Tibial nerve (tissue), 4 donors: ENCODE measurements at regions not wholly inside any gene's neighbourhood (a gene's known extent, or its start where the extent isn't known, plus 50 kb on each side); places are given as distances from the start of the nearest gene placed in this dataset.

ENCODE experiments used
- DNase-seq, 2 donors: peaks; one replicate each; pipeline ENCODE4 v3.0.0-alpha.2; 2019; ENCODE audit warnings: low spot score in 2 of 2
- H3K27ac ChIP-seq, 4 donors: fragments of 200-600 bp; sonication (generic) in 3 of 4; one replicate each; pipeline ENCODE4 v1.5.1; 2017 to 2019; ENCODE audit warnings: mild to moderate bottlenecking in 1 of 4
- H3K27me3 ChIP-seq, 2 donors: fragments of 200-600 bp; sonication (generic) in 1 of 2; one replicate each; pipeline versions ENCODE4 v1.5.1 to v1.6.0; 2017 to 2019
- H3K36me3 ChIP-seq, 3 donors: fragments of 200-600 bp; sonication (generic); one replicate each; pipeline ENCODE4 v1.5.1; 2018 to 2019
- H3K4me1 ChIP-seq, 4 donors: fragments of 200-600 bp; sonication (generic) in 3 of 4; one replicate each; pipeline ENCODE4 v1.5.1; 2017 to 2019
- H3K4me3 ChIP-seq, 4 donors: fragments of 200-600 bp; sonication (generic) in 3 of 4; one replicate each; pipeline ENCODE4 v1.5.1; 2017 to 2019; ENCODE audit warnings: mild to moderate bottlenecking in 1 of 4, moderate library complexity in 1 of 4
- H3K9me3 ChIP-seq, 4 donors: fragments of 200-600 bp; sonication (generic) in 3 of 4; one replicate each; pipeline ENCODE4 v1.5.1; 2017 to 2019
- CTCF ChIP-seq, 5 experiments: fragments of 200-600 bp in 3 of 5; fragments of 450-650 bp in 2 of 5; sonication (generic) in 3 of 5; IDR thresholded peaks; one replicate each; pipeline ENCODE4 v1.5.1; 2016 to 2019; ENCODE audit warnings: antibody characterized with exemption in 5 of 5, mild to moderate bottlenecking in 3 of 5, moderate library complexity in 2 of 5
- EP300 ChIP-seq, 2 donors: sonication (generic); formaldehyde crosslinking; IDR thresholded peaks; one replicate each; pipeline ENCODE4 v1.6.1; 2017; ENCODE audit warnings: antibody characterized with exemption in 2 of 2, mild to moderate bottlenecking in 1 of 2
- POLR2A ChIP-seq, 2 donors: fragments of 450-650 bp; IDR thresholded peaks; one replicate each; pipeline ENCODE4 v1.6.1; 2017; ENCODE audit warnings: antibody characterized with exemption in 2 of 2, mild to moderate bottlenecking in 2 of 2, moderate library complexity in 2 of 2
- WGBS, 2 donors: methylation state at CpG; one replicate each; pipeline ENCODE4 v1.1.5; 2018; 5-methylcytosine and 5-hydroxymethylcytosine counted together

- 74 to 77% methylated on average over 6 of the region's 6 CpGs for WGBS, 2 donors
- no peak for DNase-seq
- TF ChIP-seq EP300 (IDR thresholded peaks at IDR 0.05) (no peak), POLR2A (IDR thresholded peaks at IDR 0.05) (no peak), CTCF (IDR thresholded peaks at IDR 0.05) (no peak)
Measured at GRCh38 chr7:135822376-135822775, 73.8 kb upstream of the FAM180A start.

GRCh38 chr7:135817583-135817982 is 69.0 kb upstream of the FAM180A start:
- no peaks in the 10 kb centered on the region for H3K9me3 ChIP-seq
- DNase-seq, result no peak
- no peaks in the 10 kb centered on the region for H3K4me1 ChIP-seq
- TF ChIP-seq CTCF (IDR thresholded peaks at IDR 0.05) (no peak), EP300 (IDR thresholded peaks at IDR 0.05) (no peak), POLR2A (IDR thresholded peaks at IDR 0.05) (no peak)
- H3K4me3 ChIP-seq, result no peak overlapping the region
- no peak overlapping the region for H3K27ac ChIP-seq
- no peaks in the 10 kb centered on the region for H3K36me3 ChIP-seq
- no peaks in the 10 kb centered on the region for H3K27me3 ChIP-seq
- 56 to 71% methylated on average over 11 of the region's 11 CpGs for WGBS, 2 donors

More at GRCh38 chr7:135822376-135822775, 73.8 kb upstream of the FAM180A start:
- Histone ChIP-seq H3K27ac (no peak overlapping the region), H3K4me3 (no peak overlapping the region), H3K4me1 (no peaks in the 10 kb centered on the region), H3K27me3 (no peaks in the 10 kb centered on the region), H3K36me3 (no peaks in the 10 kb centered on the region), H3K9me3 (no peaks in the 10 kb centered on the region)

- Histone ChIP-seq H3K9me3 (no peaks in the 10 kb centered on the region), H3K36me3 (no peaks in the 10 kb centered on the region), H3K27ac (no peak overlapping the region), H3K4me3 (no peak overlapping the region), H3K4me1 (no peaks in the 10 kb centered on the region), H3K27me3 (no peaks in the 10 kb centered on the region)
- no peak for TF ChIP-seq POLR2A (IDR thresholded peaks at IDR 0.05)
- TF ChIP-seq CTCF (IDR thresholded peaks at IDR 0.05), result no peak
- WGBS, 2 donors, result 60 to 68% methylated on average over 3 of the region's 3 CpGs
- no peak for DNase-seq
Measured at GRCh38 chr7:135815033-135815432, 66.4 kb upstream of the FAM180A start.

DNA sequence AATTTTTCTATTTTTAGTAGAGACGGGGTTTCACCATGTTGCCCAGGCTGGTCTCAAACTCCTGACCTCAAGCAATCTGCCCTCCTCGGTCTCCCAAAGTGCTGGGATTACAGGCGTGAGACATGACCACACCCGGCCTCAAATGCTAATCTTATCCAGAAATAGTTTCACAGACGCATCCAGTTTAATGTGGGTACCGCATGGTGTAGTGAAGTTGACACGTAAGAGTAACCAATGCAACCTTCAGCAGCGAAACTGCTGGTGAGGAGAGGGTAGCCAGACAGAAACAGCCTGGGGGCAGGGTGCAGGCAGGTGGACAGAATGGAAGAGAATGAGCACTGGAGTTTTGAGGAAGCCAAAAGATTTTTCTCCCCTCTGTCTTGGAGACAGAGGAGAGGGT is 63.5 kb upstream of the FAM180A start:
- peaks cover 0 to 11% (median 0%) of the 10 kb centered on the region in 4 donors for H3K4me1 ChIP-seq
- TF ChIP-seq CTCF (IDR thresholded peaks at IDR 0.05) (no peak), EP300 (IDR thresholded peaks at IDR 0.05) (no peak), POLR2A (IDR thresholded peaks at IDR 0.05) (no peak)
- WGBS, 2 donors, result 70 to 80% methylated on average over 8 of the region's 8 CpGs
- no peak overlapping the region for H3K4me3 ChIP-seq
- no peak overlapping the region for H3K27ac ChIP-seq
- DNase-seq, result no peak
- H3K9me3 ChIP-seq, result no peaks in the 10 kb centered on the region
- no peaks in the 10 kb centered on the region for H3K36me3 ChIP-seq
- no peaks in the 10 kb centered on the region for H3K27me3 ChIP-seq

DNA sequence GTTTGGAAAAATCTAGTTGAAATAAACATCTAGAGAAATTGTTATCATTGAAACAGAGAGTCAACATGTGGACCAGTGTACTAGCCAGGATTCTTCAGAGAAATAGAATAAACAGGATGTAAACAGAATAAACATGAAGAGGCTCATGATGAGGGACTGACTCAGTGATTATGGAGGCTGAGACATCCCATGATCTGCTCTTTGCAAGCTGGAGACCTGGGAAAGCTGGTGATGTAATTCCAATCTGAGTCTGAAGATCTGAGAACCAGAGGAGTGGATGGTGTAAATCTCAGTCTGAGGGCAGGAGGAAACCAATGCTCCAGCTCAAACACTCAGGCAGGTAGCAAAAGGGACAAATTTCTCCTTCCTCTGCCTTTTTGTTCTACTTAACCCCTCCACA is 62.9 kb upstream of the FAM180A start:
- Histone ChIP-seq H3K4me3 (no peak overlapping the region), H3K4me1 (peaks cover 0 to 11% (median 0%) of the 10 kb centered on the region in 4 donors), H3K27ac (no peak overlapping the region), H3K9me3 (no peaks in the 10 kb centered on the region), H3K36me3 (no peaks in the 10 kb centered on the region), H3K27me3 (no peaks in the 10 kb centered on the region)
- no peak for DNase-seq
- TF ChIP-seq POLR2A (IDR thresholded peaks at IDR 0.05) (no peak), EP300 (IDR thresholded peaks at IDR 0.05) (no peak), CTCF (IDR thresholded peaks at IDR 0.05) (no peak)
